ENCODE measurements at regions not wholly inside any gene's neighbourhood (a gene's known extent, or its start where the extent isn't known, plus 50 kb on each side); places are given as distances from the start of the nearest gene placed in this dataset.

GRCh38 chr12:93200291-93200917 lies 177.3 kb upstream of the NUDT4 start:
- DNase-seq = no peak
- H3K4me3 ChIP-seq = no peak overlapping the region
- H3K9me3 ChIP-seq = no peaks in the 10 kb centered on the region
- H3K36me3 ChIP-seq = no peaks in the 10 kb centered on the region
- no peak overlapping the region for H3K27ac ChIP-seq
- peaks cover 0 to 9% (median 0%) of the 10 kb centered on the region in 6 donors for H3K4me1 ChIP-seq
- TF ChIP-seq POLR2A (IDR thresholded peaks at IDR 0.05) (no peak), POLR2AphosphoS5 (IDR thresholded peaks at IDR 0.05) (no peak)
- intact Hi-C loops (cut with DNase I; ENCODE audit: low total_unique reads) = no loop called here
- H3K27me3 ChIP-seq (replicated peaks in 1 of 7) = no peaks in the 10 kb centered on the region
- 66 to 78% (median 73%) methylated on average over 7 of the region's 7 CpGs for WGBS, 5 donors

- intact Hi-C loops (cut with DNase I; ENCODE audit: low total_unique reads) = no loop called here
- Histone ChIP-seq H3K4me3 (no peak overlapping the region), H3K27me3 (replicated peaks in 1 of 7) (no peaks in the 10 kb centered on the region), H3K36me3 (no peaks in the 10 kb centered on the region), H3K27ac (no peak overlapping the region), H3K4me1 (peaks cover 0 to 9% (median 0%) of the 10 kb centered on the region in 6 donors), H3K9me3 (no peaks in the 10 kb centered on the region)
- WGBS, 5 donors = 92 to 98% (median 95%) methylated on average over 6 of the region's 6 CpGs
- TF ChIP-seq CTCF (IDR thresholded peaks at IDR 0.05 in 8 of 11, conservative IDR thresholded peaks at IDR 0.05 in 3 of 11) (no peak), POLR2A (IDR thresholded peaks at IDR 0.05) (no peak), POLR2AphosphoS5 (IDR thresholded peaks at IDR 0.05) (no peak)
- DNase-seq = no peak
Measured at GRCh38 chr12:93201990-93202389, 175.7 kb upstream of the NUDT4 start.

- no peak overlapping the region for H3K4me3 ChIP-seq
- H3K36me3 ChIP-seq = no peaks in the 10 kb centered on the region
- DNase-seq = no peak
- peaks cover 0 to 7% (median 0%) of the 10 kb centered on the region in 6 donors for H3K4me1 ChIP-seq
- H3K9me3 ChIP-seq = no peaks in the 10 kb centered on the region
- TF ChIP-seq POLR2A (IDR thresholded peaks at IDR 0.05) = no peak
- TF ChIP-seq POLR2AphosphoS5 (IDR thresholded peaks at IDR 0.05) = no peak
- no peak for TF ChIP-seq CTCF (IDR thresholded peaks at IDR 0.05 in 8 of 11, conservative IDR thresholded peaks at IDR 0.05 in 3 of 11)
- no peak overlapping the region for H3K27ac ChIP-seq
- H3K27me3 ChIP-seq (replicated peaks in 1 of 7) = no peaks in the 10 kb centered on the region
- intact Hi-C loops (cut with DNase I; ENCODE audit: low total_unique reads) = no loop called here
- WGBS, 5 donors = 82 to 89% (median 84%) methylated on average over 2 of the region's 2 CpGs
Measured at GRCh38 chr12:93202688-93203087, 175.0 kb upstream of the NUDT4 start.

- Histone ChIP-seq H3K4me1 (peaks cover 0 to under 1% (median 0%) of the 10 kb centered on the region in 6 donors), H3K27ac (no peak overlapping the region), H3K27me3 (replicated peaks in 1 of 7) (no peaks in the 10 kb centered on the region), H3K4me3 (no peak overlapping the region), H3K36me3 (no peaks in the 10 kb centered on the region), H3K9me3 (no peaks in the 10 kb centered on the region)
- WGBS, 5 donors = 30 to 66% (median 56%) methylated on average over 2 of the region's 2 CpGs
- no peak for DNase-seq
- TF ChIP-seq POLR2AphosphoS5 (IDR thresholded peaks at IDR 0.05) (no peak), CTCF (IDR thresholded peaks at IDR 0.05 in 8 of 11, conservative IDR thresholded peaks at IDR 0.05 in 3 of 11) (no peak), POLR2A (IDR thresholded peaks at IDR 0.05) (no peak)
- intact Hi-C loops (cut with DNase I; ENCODE audit: low total_unique reads) = no loop called here
Measured at GRCh38 chr12:93203361-93203760, 174.4 kb upstream of the NUDT4 start.

Measured in spleen (tissue), 11 donors.